HG02840 (cell line): ENCODE measurements at regions not wholly inside any gene's neighbourhood (a gene's known extent, or its start where the extent isn't known, plus 50 kb on each side); places are given as distances from the start of the nearest gene placed in this dataset.
"Not testable (repeated sequence)": the region's sequence is repeated elsewhere in the genome, so short reads cannot be mapped to it uniquely, and the experiment has no call there.

Experiments
- ATAC-seq: cut with Tn5 transposase; IDR thresholded peaks from one replicate; pipeline ENCODE4 v1.9.1; 2021; ENCODE audit warnings: mild to moderate bottlenecking, moderate library complexity, moderate number of reproducible peaks; ENCODE audit not compliant: unreplicated experiment, low FRiP score

GRCh38 chr12:67892259-67893021 lies 96.8 kb upstream of the IFNG-AS1 start:
- ATAC-seq = no peak

DNA sequence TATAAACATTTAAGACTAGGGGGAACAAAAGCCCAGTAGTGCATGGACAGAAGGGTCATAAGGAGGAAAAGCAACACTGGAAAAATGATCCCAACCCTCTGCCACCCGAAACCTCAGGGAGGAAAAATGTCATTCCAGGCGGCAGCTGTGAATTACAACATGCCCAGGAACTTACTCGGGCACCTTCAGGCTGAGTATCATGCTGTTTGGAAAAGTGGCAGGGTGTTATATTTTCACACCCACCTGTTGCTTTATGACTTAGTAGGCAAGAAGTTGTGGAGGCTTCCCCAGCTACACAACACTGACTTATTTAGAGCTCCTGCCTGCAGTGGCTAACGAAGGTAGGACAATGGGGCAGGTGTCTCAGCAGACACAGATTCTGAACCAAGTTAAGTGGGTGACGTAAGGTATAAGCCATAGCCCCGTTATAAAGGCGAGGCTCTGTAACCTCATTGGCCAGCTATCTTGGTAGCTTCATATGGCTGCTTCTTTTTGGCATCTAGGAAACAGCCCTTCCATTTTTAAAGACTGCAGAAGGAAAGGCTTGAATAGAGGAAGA lies 96.1 kb upstream of the IFNG-AS1 start:
- ATAC-seq = no peak

DNA sequence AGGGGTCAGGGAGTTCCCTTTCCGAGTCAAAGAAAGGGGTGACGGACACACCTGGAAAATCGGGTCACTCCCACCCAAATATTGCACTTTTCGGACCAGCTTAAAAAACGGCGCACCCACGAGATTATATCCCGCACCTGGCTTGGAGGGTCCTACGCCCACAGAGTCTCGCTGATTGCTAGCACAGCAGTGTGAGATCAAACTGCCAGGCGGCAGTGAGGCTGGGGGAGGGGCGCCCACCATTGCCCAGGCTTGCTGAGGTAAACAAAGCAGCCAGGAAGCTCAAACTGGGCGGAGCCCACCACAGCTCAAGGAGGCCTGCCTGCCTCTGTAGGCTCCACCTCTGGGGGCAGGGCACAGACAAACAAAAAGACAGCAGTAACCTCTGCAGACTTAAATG lies 88.8 kb upstream of the IFNG-AS1 start:
- ATAC-seq = not testable (repeated sequence)

GRCh38 chr12:67909091-67909531 lies 80.1 kb upstream of the IFNG-AS1 start:
- no peak for ATAC-seq

DNA sequence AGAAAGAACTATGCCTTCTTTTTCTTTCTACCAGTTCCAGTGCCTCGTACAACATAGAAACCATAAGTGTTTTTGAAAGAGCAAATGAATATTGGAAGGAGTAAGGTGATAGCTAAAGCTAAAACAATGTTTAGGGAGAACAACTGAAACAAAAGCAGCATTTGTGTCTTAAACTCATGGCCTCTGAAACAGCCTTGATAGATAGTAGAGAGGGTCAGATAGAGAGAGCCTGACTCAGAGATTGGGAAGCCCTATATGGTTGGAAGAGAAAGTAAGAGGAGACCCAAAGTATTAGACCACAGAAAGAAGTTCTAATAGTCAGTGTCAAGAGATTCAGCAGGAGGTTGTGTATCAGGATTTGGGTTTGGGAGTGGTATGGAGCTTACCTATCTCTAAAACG lies 79.6 kb upstream of the IFNG-AS1 start:
- no peak for ATAC-seq

DNA sequence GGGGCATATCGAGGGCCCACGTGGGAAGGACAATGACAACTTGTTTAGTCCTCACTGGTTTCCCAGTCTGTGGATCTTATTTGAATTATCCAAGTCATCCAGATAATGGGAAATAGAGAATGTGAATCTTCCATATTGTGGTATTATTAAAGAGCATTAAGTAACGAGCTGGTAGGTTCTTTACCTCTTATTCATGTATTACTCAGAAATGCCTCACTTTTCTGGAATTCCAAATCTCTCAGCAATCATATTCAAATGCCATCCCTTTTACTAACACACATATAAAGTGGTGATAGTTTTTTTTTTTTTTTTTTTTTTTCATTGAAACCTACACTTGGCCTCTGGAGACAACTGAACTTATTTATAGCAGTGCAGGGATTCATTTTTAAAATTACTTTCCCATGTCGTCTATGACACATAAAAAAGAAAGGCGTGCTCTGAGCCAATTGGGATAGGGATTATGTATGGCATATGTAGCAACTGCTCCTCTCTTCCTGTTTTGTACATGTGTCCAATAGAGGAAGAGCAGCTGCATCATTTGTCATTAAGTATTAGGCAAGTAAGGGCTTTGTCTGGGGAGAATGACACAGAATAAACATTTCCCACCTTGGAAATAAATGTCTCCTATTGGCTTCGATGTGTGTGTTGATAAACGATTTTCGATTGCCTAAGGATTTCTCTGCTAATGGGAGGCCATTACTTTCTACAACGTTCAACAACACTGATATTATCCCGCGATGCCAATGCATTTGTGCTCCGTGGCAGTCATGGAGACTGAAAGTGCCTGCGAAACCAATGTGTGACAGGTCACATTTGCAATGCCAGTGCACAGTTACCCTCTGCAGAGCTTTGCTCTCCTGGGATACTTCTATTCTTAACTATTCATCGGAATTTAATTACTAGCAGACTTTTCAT lies 78.6 kb upstream of the IFNG-AS1 start:
- no peak for ATAC-seq

GRCh38 chr12:67911275-67911600 lies 78.0 kb upstream of the IFNG-AS1 start:
- ATAC-seq = no peak

DNA sequence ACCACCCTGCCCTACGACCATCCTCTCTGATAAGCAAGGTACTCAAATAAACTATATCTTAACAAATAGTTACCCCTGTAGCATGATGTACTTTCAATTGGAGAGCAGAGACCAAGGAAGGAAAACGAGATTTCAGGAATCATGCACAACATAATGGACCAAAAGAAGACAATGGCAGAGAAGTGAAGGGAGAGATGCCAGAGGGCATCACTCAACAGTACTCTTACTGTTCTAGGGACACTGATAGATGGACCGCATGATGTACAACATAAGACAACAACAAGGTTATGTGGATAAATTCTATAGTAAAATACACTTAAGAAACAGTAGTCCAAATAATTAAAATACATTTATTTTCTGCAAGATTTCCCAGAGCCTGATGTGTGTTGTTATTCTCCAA lies 77.5 kb upstream of the IFNG-AS1 start:
- ATAC-seq = no peak

- no peak for ATAC-seq
Measured at GRCh38 chr12:67915335-67915851, 73.9 kb upstream of the IFNG-AS1 start.

GRCh38 chr12:67916266-67916970 lies 72.8 kb upstream of the IFNG-AS1 start:
- no peak for ATAC-seq

GRCh38 chr12:67917811-67918210 lies 71.4 kb upstream of the IFNG-AS1 start:
- no peak for ATAC-seq

GRCh38 chr12:67918441-67918840 lies 70.8 kb upstream of the IFNG-AS1 start:
- ATAC-seq = no peak

DNA sequence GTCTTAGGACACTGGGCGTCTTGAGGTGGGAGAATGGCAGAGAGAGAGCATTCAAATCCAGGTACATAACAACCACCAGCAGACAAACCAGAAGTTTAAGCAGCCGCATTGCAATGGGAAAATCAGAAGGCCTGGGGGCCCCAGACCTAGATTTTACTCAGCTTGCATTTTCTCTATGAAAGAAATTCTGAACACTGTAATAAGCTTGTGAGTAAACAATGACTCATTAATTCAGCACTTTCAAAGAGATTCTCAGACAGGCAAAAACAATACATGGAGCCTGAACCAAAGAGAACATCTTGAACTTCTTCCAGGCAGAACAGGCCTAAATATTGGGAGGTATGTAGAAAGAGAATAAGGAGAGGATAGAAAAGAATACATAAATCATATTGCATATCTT lies 69.8 kb upstream of the IFNG-AS1 start:
- no peak for ATAC-seq

DNA sequence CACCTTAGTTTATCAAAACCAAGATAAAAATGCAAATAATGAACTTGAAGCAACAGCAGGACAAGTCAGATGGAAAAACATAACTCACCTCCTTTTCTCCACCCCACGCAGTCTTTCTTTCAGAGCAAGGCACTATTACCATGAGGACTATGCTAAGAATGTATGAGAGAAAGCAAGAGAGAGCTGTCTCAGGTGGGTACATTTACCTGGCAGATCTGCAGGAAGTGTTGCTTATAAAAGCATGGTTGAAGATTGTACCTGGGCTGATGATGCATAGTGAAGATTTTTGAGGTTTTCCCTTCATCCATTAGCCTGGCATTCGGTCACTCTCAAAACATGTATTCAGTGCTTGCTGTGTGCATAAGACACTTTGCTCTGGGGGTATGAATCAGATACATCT lies 68.8 kb upstream of the IFNG-AS1 start:
- no peak for ATAC-seq

DNA sequence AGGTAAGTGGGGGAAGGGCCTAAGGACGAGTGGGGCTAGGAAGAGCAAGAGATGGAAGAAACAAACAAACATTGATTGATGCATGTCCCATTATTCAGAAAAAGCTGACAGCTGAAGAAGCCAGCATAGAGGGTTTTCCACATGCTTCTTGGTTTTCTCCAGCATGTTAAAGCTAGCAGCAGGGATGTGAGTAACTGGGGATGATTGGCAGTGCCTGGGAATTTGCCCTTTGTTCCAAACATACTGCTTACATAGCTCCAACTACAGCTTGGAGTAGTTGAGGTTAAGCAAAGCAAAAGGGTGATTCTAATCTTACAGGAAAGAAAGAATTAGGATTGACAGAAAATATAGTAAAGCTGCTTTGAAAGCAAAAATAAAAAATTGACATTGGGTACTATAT lies 68.0 kb upstream of the IFNG-AS1 start:
- ATAC-seq = no peak

- no peak for ATAC-seq
Measured at GRCh38 chr12:67922245-67922644, 67.0 kb upstream of the IFNG-AS1 start.

DNA sequence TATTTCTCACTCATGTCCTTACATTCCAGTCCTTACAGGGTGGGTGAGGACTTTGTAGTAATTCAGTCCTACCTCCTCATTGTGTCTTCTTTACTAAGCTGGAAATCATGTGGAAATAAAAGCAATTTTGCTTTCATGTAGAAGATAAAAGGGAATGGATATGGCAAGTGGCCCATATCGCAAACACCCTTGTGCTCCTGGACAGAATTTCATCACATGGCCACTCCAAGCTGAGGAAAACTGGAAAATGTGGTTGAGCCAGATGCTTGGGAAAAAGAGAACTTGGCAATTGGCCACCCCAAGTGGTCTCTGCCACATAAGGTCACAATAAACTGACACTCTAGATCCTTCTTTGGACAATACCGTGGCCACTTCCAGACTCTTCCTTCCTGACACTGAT lies 64.2 kb upstream of the IFNG-AS1 start:
- no peak for ATAC-seq

DNA sequence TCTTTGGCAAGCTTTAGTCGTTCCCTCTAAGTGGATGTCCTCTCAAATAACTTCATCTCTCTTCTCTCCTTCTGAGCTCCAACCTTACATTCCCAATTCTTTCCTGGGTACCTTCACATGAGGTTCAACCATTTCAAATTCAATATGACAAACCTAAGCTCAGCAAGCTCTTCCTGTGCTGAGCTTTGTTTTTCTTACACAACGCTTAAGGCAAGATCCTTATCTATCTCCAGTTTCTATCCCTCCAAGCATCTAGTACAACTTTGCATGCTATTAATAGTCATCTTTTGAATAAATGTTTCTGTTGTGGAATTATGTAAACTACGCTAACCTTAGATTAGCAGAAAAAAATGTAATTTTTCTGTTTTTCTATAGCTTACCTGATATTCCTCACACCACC lies 63.7 kb upstream of the IFNG-AS1 start:
- ATAC-seq = no peak

DNA sequence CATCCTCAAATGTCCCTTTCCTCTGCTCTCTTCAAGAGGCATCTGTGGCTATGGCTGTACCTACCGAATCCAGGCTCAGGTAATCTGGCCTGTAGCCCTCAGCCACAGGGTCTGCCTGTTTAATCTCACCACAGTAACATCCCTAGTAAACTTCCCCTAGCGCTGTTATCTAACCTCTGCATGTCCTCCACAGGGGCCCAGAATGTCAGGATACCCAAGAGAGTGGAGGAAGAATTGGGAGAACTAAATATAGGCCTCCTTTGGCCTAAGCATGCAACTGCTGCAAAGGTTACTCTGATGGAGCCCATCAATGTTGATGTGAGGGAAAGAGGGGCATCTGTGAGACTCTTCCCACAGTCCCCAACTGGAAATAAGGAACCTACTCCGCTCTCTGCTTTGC lies 63.2 kb upstream of the IFNG-AS1 start:
- no peak for ATAC-seq

DNA sequence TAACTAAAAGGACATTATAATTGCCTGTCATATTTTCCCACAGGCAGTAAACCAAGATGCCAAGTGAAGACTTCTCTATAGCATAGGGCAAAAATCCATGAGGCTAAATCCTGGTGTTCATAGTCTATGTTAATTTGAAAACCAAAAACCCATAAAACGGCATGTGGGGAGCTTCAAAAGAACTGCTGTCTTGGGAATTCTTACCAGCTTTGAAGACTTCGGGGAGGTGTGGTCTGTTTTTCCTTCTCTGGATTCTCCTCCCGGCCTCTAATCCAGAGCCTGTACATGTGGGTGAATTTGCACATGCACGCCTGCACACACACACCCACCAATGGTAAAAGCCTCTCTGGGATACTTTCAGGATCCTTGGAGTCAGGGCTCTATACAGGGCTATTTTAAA lies 61.9 kb upstream of the IFNG-AS1 start:
- ATAC-seq = no peak

DNA sequence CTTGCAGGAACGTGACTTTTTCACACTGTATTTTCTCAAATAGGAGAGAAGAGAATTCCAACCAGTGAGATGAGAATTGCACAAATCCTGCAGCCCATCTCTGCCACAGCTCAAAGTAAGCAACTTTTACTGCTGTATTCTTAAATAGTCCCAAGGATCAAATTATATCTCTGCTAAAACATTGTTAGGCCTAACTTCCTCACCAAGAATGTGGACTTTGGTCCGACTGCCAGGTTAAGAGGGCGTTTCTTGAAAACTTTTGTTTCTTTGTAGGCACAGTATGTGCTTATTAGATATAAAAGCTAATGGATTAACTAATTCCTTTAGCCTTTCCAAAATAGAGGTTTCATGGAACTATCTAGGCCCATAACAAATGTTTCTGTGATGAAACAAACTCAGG lies 61.4 kb upstream of the IFNG-AS1 start:
- ATAC-seq = no peak
